BE2C (cell line): ENCODE measurements at regions not wholly inside any gene's neighbourhood (a gene's known extent, or its start where the extent isn't known, plus 50 kb on each side); places are given as distances from the start of the nearest gene placed in this dataset.

ENCODE experiments used
- DNase-seq: peaks from one replicate; pipeline ENCODE4 v3.0.0-alpha.2; 2020
- H3K27me3 ChIP-seq: fragments of 250-450 bp; sonication (Bioruptor Pico); 2 replicates; pipeline ENCODE4 v1.5.1; 2020; ENCODE audit warnings: mild to moderate bottlenecking
- H3K36me3 ChIP-seq: fragments of 250-450 bp; sonication (Bioruptor Pico); 2 replicates; pipeline ENCODE4 v1.5.1; 2020; ENCODE audit warnings: mild to moderate bottlenecking
- H3K4me1 ChIP-seq: fragments of 250-450 bp; sonication (Bioruptor Pico); 2 replicates; pipeline ENCODE4 v1.5.1; 2020
- H3K4me3 ChIP-seq: 2 replicates; pipeline ENCODE4 v1.5.1; 2011; ENCODE audit warnings: low read depth, low read length
- H3K9me3 ChIP-seq: fragments of 250-450 bp; sonication (Bioruptor Pico); 2 replicates; pipeline ENCODE4 v1.5.1; 2020
- CTCF ChIP-seq: IDR thresholded peaks from 2 replicates; pipeline ENCODE4 v1.5.1; 2012; ENCODE audit warnings: mild to moderate bottlenecking, low read depth, low read length

- Histone ChIP-seq H3K9me3 (no peaks in the 10 kb centered on the region), H3K27me3 (no peaks in the 10 kb centered on the region), H3K36me3 (no peaks in the 10 kb centered on the region), H3K4me1 (no peaks in the 10 kb centered on the region; the same call in 1 of the 2 replicates), H3K4me3 (no peak overlapping the region)
- no peak for TF ChIP-seq CTCF
- no peak for DNase-seq
Measured at GRCh38 chr13:105200181-105200580, 1335.3 kb downstream of the EFNB2 start.

GRCh38 chr13:105196052-105196451, 1339.4 kb downstream of the EFNB2 start:
- H3K9me3 ChIP-seq: no peaks in the 10 kb centered on the region
- DNase-seq: no peak
- no peaks in the 10 kb centered on the region for H3K36me3 ChIP-seq
- no peaks in the 10 kb centered on the region for H3K27me3 ChIP-seq
- H3K4me1 ChIP-seq: peaks cover 3% of the 10 kb centered on the region; the same call in 1 of the 2 replicates
- H3K4me3 ChIP-seq: no peak overlapping the region
- no peak for TF ChIP-seq CTCF

GRCh38 chr13:105193026-105193425, 1342.4 kb downstream of the EFNB2 start:
- no peak for DNase-seq
- Histone ChIP-seq H3K4me3 (no peak overlapping the region), H3K4me1 (peaks cover 5% of the 10 kb centered on the region; the same call in 1 of the 2 replicates), H3K27me3 (no peaks in the 10 kb centered on the region), H3K36me3 (no peaks in the 10 kb centered on the region), H3K9me3 (no peaks in the 10 kb centered on the region)
- no peak for TF ChIP-seq CTCF

GRCh38 chr13:105184201-105184600, 1351.3 kb downstream of the EFNB2 start:
- no peaks in the 10 kb centered on the region for H3K27me3 ChIP-seq
- H3K4me3 ChIP-seq: no peak overlapping the region
- no peaks in the 10 kb centered on the region for H3K9me3 ChIP-seq
- H3K4me1 ChIP-seq: no peaks in the 10 kb centered on the region
- H3K36me3 ChIP-seq: no peaks in the 10 kb centered on the region
- DNase-seq: no peak
- TF ChIP-seq CTCF: no peak

GRCh38 chr13:105177265-105177900, 1358.1 kb downstream of the EFNB2 start:
- TF ChIP-seq CTCF: no peak
- no peaks in the 10 kb centered on the region for H3K27me3 ChIP-seq
- H3K4me3 ChIP-seq: no peak overlapping the region
- DNase-seq: no peak
- H3K9me3 ChIP-seq: no peaks in the 10 kb centered on the region
- no peaks in the 10 kb centered on the region for H3K36me3 ChIP-seq
- 0 out of 2 replicates have a peak, but pooled peaks cover 2% of the 10 kb centered on the region for H3K4me1 ChIP-seq

GRCh38 chr13:105170438-105170837, 1365.0 kb downstream of the EFNB2 start:
- H3K9me3 ChIP-seq: no peaks in the 10 kb centered on the region; the same call in 1 of the 2 replicates
- H3K27me3 ChIP-seq: no peaks in the 10 kb centered on the region
- no peak for DNase-seq
- no peak overlapping the region for H3K4me3 ChIP-seq
- H3K4me1 ChIP-seq: 0 out of 2 replicates have a peak, but pooled peaks cover 2% of the 10 kb centered on the region
- H3K36me3 ChIP-seq: no peaks in the 10 kb centered on the region
- TF ChIP-seq CTCF: no peak
